Kidney (tissue), 13 donors: ENCODE measurements at regions not wholly inside any gene's neighbourhood (a gene's known extent, or its start where the extent isn't known, plus 50 kb on each side); places are given as distances from the start of the nearest gene placed in this dataset.

ENCODE experiments used
- DNase-seq, 5 donors: peaks; one replicate each; pipeline ENCODE4 v3.0.0-alpha.2; 2013 to 2020
- FAIRE-seq: peaks from 2 replicates; lab custom pipeline; 2012; peaks lifted over from hg19 to GRCh38; lab: Jason Lieb, UNC
- H3K27ac ChIP-seq, 2 donors: one replicate each; pipeline ENCODE4 v1.7.0; 2013; ENCODE audit warnings: low read depth in 2 of 2, low read length in 2 of 2, inconsistent platforms in 1 of 2
- H3K27me3 ChIP-seq: one replicate; pipeline ENCODE4 v1.7.1; 2013; ENCODE audit warnings: low read length, inconsistent platforms; ENCODE audit not compliant: control insufficient read depth, insufficient read depth
- H3K36me3 ChIP-seq, 3 donors: one replicate each; pipeline versions ENCODE4 v1.7.0 to v1.7.1; 2013; ENCODE audit warnings: low read length in 3 of 3, control low read depth in 1 of 3, inconsistent platforms in 1 of 3; ENCODE audit not compliant: insufficient read depth in 3 of 3, control insufficient read depth in 2 of 3
- H3K4me1 ChIP-seq, 3 donors: one replicate each; pipeline versions ENCODE4 v1.7.0 to v1.7.1; 2013; ENCODE audit warnings: low read length in 3 of 3, inconsistent platforms in 1 of 3, low read depth in 1 of 3; ENCODE audit not compliant: control insufficient read depth in 2 of 3, insufficient read depth in 2 of 3
- H3K4me3 ChIP-seq, 3 donors: one replicate each; pipeline versions ENCODE4 v1.7.0 to v1.8.1; 2013; ENCODE audit warnings: low read length in 3 of 3, control low read depth in 1 of 3, inconsistent platforms in 1 of 3
- H3K9ac ChIP-seq, 3 donors: one replicate each; pipeline versions ENCODE4 v1.7.0 to v1.7.1; 2013; ENCODE audit warnings: low read length in 3 of 3, control low read depth in 1 of 3, inconsistent platforms in 1 of 3
- H3K9me3 ChIP-seq, 3 donors: one replicate each; pipeline versions ENCODE4 v1.7.0 to v1.7.1; 2013; ENCODE audit warnings: low read length in 3 of 3, control low read depth in 1 of 3, inconsistent platforms in 1 of 3; ENCODE audit not compliant: control insufficient read depth in 2 of 3, insufficient read depth in 1 of 3
- intact Hi-C: fragments of 100-400 bp; cut with DNase I; formaldehyde crosslinking; loops from one replicate; pipeline ENCODE4 v1.11.1; 2022
- TF ChIP-seq, protein P1 (sequence below): IDR thresholded peaks from 3 replicates; pipeline ENCODE4 v1.5.1; 2012; ENCODE audit warnings: mild to moderate bottlenecking, moderate library complexity, borderline replicate concordance; ENCODE audit not compliant: insufficient read depth; ENCODE audit errors: extremely low read depth
- donor health status: control.
- donor health status: control.
- donor health status: control.
- donor health status: control.
- donor health status: control.
- donor health status: DM: yes; HTN: yes; CAD: no.
- donor health status: Normal renal cell carcinoma (clear cell type).

DNA sequence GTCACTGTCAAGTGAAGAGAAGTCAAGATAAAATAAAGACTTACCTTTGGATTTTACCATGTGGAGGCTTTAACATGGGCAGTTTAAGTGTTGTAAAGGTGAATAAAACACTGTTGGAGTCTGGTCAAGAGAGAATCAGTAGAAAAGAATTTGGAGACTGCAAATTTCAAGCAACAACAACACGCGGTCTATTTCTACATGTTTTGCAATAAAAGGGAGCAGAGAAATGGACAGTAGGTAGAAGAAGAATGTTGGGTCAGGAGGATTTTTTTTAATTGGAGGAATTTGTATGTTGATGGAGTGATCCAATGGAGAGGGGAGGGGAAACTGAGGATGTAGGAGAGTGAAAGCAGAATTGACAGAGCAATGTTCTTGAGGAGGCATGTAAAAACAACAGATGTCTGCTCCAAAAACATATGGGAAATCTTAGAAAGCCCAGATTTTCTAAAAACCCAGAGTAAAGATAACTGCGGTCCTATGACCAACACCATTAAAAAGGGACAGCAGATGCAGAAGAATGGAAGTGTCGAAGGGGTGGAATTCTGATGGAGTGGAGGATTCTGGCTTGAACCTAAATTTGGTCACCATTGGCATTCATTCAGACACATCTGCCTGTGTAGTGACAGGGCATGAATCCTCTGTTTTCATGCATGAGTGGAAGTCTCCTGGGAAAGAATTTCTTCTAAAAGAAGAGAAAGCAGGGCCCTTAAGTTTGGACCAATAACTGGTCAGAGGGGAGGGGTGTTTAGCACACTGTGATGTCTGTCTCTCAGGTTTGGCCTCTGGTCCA, 68.0 kb upstream of the OSBPL8 start:
- TF ChIP-seq, protein P1, sequence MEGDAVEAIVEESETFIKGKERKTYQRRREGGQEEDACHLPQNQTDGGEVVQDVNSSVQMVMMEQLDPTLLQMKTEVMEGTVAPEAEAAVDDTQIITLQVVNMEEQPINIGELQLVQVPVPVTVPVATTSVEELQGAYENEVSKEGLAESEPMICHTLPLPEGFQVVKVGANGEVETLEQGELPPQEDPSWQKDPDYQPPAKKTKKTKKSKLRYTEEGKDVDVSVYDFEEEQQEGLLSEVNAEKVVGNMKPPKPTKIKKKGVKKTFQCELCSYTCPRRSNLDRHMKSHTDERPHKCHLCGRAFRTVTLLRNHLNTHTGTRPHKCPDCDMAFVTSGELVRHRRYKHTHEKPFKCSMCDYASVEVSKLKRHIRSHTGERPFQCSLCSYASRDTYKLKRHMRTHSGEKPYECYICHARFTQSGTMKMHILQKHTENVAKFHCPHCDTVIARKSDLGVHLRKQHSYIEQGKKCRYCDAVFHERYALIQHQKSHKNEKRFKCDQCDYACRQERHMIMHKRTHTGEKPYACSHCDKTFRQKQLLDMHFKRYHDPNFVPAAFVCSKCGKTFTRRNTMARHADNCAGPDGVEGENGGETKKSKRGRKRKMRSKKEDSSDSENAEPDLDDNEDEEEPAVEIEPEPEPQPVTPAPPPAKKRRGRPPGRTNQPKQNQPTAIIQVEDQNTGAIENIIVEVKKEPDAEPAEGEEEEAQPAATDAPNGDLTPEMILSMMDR: no peak
- H3K36me3 ChIP-seq: no peaks in the 10 kb centered on the region
- H3K4me3 ChIP-seq: no peak overlapping the region
- no peaks in the 10 kb centered on the region for H3K4me1 ChIP-seq
- no peaks in the 10 kb centered on the region for H3K9me3 ChIP-seq
- no peak for FAIRE-seq
- intact Hi-C loops: loop anchor here (10.0 kb wide), 1 partner anchor 387 kb away; no protein-coding TSS in a partner anchor
- no peak overlapping the region for H3K27ac ChIP-seq
- H3K9ac ChIP-seq: no peak overlapping the region
- H3K27me3 ChIP-seq: no peaks in the 10 kb centered on the region
- no peak for DNase-seq

DNA sequence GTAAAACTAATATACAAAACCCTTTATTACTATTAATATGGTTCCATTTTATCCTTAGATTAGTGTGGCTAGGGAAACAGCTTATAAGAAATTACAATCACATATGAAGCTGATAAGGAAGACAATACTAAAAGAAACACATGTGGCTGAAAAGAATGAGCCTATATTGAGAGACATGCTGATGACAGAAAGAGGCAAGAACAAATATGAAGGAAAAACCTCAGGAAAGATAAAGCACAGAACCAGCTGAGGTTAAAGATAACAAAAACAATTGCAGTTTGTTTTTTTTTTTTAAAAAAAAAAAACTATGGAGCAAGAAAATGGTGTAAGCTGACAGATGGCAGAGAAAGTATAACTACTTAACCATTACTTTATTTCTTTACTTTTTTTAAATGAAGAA, 69.2 kb upstream of the OSBPL8 start:
- Histone ChIP-seq H3K9ac (no peak overlapping the region), H3K4me3 (no peak overlapping the region), H3K4me1 (no peaks in the 10 kb centered on the region), H3K36me3 (no peaks in the 10 kb centered on the region), H3K9me3 (no peaks in the 10 kb centered on the region), H3K27ac (no peak overlapping the region), H3K27me3 (no peaks in the 10 kb centered on the region)
- DNase-seq (no peak), FAIRE-seq (no peak)
- TF ChIP-seq, protein P1: no peak
- intact Hi-C loops: loop anchor here (10.0 kb wide), 1 partner anchor 386 kb away; no protein-coding TSS in a partner anchor

DNA sequence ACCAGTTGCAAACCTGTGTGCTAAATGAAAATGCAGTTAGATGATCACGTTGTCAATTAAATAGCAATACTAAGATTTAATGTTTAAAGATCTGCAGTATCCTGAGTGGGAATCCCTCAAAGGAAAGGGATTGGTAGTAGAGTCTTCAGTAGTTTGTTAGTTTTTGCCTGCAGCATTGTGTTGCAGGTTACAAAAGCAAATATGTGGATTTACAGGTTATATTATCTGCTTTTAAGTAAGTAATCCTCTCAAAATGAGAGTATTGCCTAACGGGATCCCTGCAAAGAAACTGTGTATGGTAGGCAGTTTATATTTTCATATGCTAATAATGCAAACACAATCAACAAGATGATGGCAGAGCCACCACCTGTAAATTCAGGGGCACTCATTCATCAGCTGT, 72.2 kb upstream of the OSBPL8 start:
- DNase-seq (no peak), FAIRE-seq (no peak)
- intact Hi-C loops: no loop called here
- no peak overlapping the region for H3K9ac ChIP-seq
- no peaks in the 10 kb centered on the region for H3K36me3 ChIP-seq
- no peaks in the 10 kb centered on the region for H3K4me1 ChIP-seq
- no peaks in the 10 kb centered on the region for H3K27me3 ChIP-seq
- no peaks in the 10 kb centered on the region for H3K9me3 ChIP-seq
- no peak overlapping the region for H3K4me3 ChIP-seq
- H3K27ac ChIP-seq: no peak overlapping the region
- TF ChIP-seq, protein P1: no peak
